Cardiac muscle cell (in vitro differentiated cells and primary cell): ENCODE measurements at regions not wholly inside any gene's neighbourhood (a gene's known extent, or its start where the extent isn't known, plus 50 kb on each side); places are given as distances from the start of the nearest gene placed in this dataset.
"Not testable (repeated sequence)": the region's sequence is repeated elsewhere in the genome, so short reads cannot be mapped to it uniquely, and the experiment has no call there.

Source experiments
- DNase-seq, 2 donors: peaks; one replicate each; pipeline versions ENCODE4 v3.0.0 to v3.0.0-alpha.2; 2010 to 2017; ENCODE audit warnings: low read depth in 1 of 2, low spot score in 1 of 2
- H3K27ac ChIP-seq: fragments of 200-600 bp; sonication (generic); 2 replicates; pipeline ENCODE4 v1.5.1; 2016
- H3K27me3 ChIP-seq: fragments of 200-600 bp; sonication (generic); 2 replicates; pipeline ENCODE4 v1.6.0; 2016; ENCODE audit warnings: control low read depth
- H3K36me3 ChIP-seq: fragments of 200-600 bp; sonication (generic); 2 replicates; pipeline ENCODE4 v1.5.1; 2016; ENCODE audit warnings: control low read depth
- H3K4me1 ChIP-seq: fragments of 200-600 bp; sonication (generic); 2 replicates; pipeline ENCODE4 v1.8.1; 2017; ENCODE audit warnings: low read depth, mild to moderate bottlenecking, mixed run types
- H3K4me3 ChIP-seq: fragments of 200-600 bp; sonication (generic); 2 replicates; pipeline ENCODE4 v1.5.1; 2016; ENCODE audit warnings: mild to moderate bottlenecking
- H3K9me3 ChIP-seq: fragments of 200-600 bp; sonication (generic); 2 replicates; pipeline ENCODE4 v1.5.1; 2017; ENCODE audit warnings: low read depth, mild to moderate bottlenecking, control low read depth
- TF ChIP-seq, protein P1 (sequence below): IDR thresholded peaks from 2 replicates; pipeline ENCODE4 v1.5.1; 2012; ENCODE audit warnings: low read depth, mild to moderate bottlenecking, low read length

DNA sequence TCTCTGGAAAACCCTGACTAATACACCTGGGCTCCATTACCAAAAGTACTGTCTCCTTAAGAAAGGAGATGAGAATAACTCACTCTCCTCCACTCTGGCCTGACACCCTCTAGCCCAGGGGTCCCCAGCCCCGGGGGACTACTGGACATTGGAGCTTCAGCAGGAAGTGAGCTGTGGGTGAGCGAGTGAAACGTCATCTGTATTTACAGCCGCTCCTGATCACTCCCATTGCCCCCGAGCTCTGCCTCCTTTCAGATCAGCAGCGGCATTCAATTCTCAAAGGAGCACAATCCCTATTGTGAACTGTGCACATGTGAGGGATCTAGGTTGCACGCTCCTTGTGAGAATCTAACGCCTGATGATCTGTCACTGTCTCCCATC is 126.3 kb upstream of the TNRC6C start:
- Histone ChIP-seq H3K27me3 (no peaks in the 10 kb centered on the region), H3K27ac (no peak overlapping the region), H3K4me1 (peaks cover 10% of the 10 kb centered on the region), H3K9me3 (no peaks in the 10 kb centered on the region), H3K36me3 (no peaks in the 10 kb centered on the region), H3K4me3 (no peak overlapping the region)
- TF ChIP-seq, protein P1, sequence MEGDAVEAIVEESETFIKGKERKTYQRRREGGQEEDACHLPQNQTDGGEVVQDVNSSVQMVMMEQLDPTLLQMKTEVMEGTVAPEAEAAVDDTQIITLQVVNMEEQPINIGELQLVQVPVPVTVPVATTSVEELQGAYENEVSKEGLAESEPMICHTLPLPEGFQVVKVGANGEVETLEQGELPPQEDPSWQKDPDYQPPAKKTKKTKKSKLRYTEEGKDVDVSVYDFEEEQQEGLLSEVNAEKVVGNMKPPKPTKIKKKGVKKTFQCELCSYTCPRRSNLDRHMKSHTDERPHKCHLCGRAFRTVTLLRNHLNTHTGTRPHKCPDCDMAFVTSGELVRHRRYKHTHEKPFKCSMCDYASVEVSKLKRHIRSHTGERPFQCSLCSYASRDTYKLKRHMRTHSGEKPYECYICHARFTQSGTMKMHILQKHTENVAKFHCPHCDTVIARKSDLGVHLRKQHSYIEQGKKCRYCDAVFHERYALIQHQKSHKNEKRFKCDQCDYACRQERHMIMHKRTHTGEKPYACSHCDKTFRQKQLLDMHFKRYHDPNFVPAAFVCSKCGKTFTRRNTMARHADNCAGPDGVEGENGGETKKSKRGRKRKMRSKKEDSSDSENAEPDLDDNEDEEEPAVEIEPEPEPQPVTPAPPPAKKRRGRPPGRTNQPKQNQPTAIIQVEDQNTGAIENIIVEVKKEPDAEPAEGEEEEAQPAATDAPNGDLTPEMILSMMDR = no peak
- no peak for DNase-seq

DNA sequence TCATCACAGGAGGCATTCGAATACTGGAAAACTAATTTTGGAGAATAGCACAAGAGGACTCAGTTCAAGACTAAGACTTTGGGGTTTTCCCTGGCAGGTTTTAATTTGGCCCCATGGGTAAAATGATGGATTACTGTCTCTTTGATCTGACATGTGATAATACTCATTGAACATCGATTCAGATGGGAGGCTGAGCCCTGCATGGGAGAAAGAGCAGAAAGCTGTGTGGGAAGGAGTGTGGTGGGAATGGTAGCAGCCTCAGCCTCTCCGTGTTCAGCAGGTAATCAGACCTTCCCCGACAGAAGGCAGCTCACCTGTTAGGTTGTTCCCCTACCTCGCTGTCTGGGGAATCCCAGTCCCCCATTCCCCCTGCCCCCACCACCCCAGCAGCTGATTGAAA is 124.7 kb upstream of the TNRC6C start:
- no peak overlapping the region for H3K4me3 ChIP-seq
- H3K9me3 ChIP-seq = no peaks in the 10 kb centered on the region
- no peaks in the 10 kb centered on the region for H3K36me3 ChIP-seq
- TF ChIP-seq, protein P1 = no peak
- no peaks in the 10 kb centered on the region for H3K27me3 ChIP-seq
- DNase-seq = no peak
- H3K4me1 ChIP-seq = peaks cover 10% of the 10 kb centered on the region
- no peak overlapping the region for H3K27ac ChIP-seq

DNA sequence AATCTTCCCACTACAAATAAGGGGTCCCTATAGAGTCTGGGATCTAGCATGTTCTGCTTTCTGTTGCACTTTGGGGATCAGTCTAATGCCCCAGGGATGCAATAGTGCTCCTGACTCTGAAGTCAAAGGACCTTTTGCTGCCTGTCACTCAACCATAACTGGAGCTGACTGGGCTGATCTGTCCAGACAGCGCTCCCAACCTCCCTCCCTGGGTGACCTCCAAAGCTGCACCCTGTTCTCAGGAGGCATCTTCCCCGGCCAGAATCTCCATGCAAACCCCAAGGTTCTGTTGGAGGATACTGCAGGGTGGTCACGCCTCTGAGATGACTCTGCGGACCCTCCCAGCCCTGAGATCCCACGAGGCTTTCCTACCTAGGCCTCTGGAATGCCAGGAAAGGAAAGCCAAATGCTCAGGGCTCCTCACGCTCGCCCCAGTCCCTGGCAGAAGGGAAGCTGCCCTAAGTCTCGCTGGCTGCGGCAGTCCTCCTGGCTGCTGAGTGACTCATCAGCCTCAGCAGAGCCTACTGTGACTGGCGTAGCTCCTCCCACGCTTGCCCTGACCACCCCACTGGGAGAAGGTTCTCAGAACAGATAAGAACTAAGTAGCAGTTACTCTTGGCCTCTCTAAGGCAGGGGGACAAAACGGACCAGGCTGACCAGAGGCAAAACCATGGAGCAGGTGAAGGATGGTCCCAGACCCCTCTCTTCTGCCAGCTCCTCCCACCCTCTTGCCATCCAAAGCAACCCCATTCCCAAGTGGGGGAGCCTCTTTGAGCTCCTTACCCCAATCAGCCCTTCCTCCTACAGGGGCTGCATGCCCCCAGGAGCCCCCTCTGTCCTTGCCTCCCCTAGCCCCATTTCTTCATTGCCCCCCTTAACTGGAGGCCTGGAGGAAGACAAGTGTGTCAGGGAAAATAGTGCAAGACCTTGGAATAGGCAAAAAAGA is 124.1 kb upstream of the TNRC6C start:
- Histone ChIP-seq H3K27ac (no peak overlapping the region), H3K36me3 (no peaks in the 10 kb centered on the region), H3K27me3 (no peaks in the 10 kb centered on the region), H3K9me3 (no peaks in the 10 kb centered on the region), H3K4me3 (no peak overlapping the region), H3K4me1 (peaks cover 10% of the 10 kb centered on the region)
- DNase-seq = peak; percentile 63 to 93
- TF ChIP-seq, protein P1 = no peak

DNA sequence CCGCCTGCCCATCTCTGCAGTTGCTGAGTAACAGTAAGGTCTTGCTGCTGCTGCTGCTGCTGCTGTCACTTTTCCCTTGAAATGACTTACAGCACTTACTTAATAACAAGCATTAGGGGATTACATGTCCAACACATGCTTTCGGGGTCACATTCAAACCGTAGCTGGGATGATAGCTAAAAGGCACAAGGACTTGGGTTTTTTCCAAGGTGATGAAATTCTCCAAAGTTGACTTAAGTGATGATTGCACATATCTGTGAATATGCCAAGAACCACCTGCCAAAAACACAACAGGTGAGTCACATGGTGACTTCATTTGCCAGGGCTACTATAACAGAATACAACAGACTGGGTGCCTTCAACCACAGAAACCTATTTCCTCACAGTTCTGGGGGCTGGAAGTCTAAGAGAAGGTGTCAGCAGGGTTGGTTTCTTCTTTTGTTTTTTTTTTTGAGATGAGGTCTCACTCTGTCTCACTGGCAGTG is 121.9 kb upstream of the TNRC6C start:
- H3K27ac ChIP-seq = no peak overlapping the region
- peaks cover 23% of the 10 kb centered on the region for H3K4me1 ChIP-seq
- peak in 1 of 2 donors; percentile 43 for DNase-seq
- no peaks in the 10 kb centered on the region for H3K27me3 ChIP-seq
- no peaks in the 10 kb centered on the region for H3K9me3 ChIP-seq
- TF ChIP-seq, protein P1 = no peak
- H3K4me3 ChIP-seq = no peak overlapping the region
- no peaks in the 10 kb centered on the region for H3K36me3 ChIP-seq

DNA sequence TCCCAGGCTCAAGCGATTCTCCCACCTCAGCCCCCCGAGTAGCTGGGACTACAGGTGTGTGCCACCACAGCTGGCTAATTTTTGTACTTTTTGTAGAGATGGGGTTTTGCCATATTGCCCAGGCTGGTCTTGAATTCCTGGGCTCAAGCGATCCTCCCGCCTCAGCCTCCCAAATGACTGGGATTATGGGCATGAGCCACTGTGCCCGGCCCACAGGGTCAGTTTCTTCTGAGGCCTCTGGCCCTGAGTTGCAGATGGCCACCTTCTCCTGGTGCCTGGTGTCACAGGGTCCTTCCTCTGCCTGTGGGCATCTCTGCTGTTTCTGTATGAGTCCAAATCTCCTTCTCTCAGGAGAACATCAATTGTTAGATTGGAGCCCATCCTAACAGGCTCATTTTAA is 121.4 kb upstream of the TNRC6C start:
- H3K36me3 ChIP-seq, H3K27ac ChIP-seq, H3K9me3 ChIP-seq, DNase-seq, H3K4me3 ChIP-seq, H3K27me3 ChIP-seq: not testable (repeated sequence)
- peaks cover 27% of the 10 kb centered on the region for H3K4me1 ChIP-seq

DNA sequence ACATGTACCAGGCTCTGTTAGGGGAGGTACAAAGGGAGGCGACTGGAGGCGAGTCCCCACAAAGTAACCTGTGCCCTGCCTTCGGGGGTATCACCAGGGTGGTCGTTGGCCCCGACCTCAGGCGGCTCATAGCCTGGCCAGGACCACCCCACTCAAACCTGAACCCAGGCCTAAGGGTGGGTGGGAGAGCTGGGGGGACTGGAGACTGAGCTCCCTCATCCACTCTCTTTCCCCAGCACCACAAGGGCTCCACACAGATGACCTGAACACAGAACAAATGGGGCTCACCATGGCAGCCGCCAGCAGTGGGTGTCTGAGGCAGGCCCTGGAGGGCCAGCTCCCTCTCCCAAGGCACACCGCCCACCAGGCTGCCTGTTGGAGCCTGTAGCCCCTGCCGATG is 120.6 kb upstream of the TNRC6C start:
- H3K4me1 ChIP-seq = peaks cover 27% of the 10 kb centered on the region
- H3K9me3 ChIP-seq = no peaks in the 10 kb centered on the region
- no peak overlapping the region for H3K4me3 ChIP-seq
- no peak for DNase-seq
- H3K36me3 ChIP-seq = no peaks in the 10 kb centered on the region
- TF ChIP-seq, protein P1 = no peak
- H3K27me3 ChIP-seq = no peaks in the 10 kb centered on the region
- no peak overlapping the region for H3K27ac ChIP-seq
